PFSK-1 (cell line): ENCODE measurements at regions not wholly inside any gene's neighbourhood (a gene's known extent, or its start where the extent isn't known, plus 50 kb on each side); places are given as distances from the start of the nearest gene placed in this dataset.
A peak's percentile ranks its signal among the peaks of the same experiment; 100 is the strongest.

Source experiments
- FOXP2 ChIP-seq: optimal IDR thresholded peaks from 2 replicates; pipeline ENCODE3; 2011; ENCODE audit warnings: borderline replicate concordance, control low read depth, inconsistent platforms; ENCODE audit not compliant: insufficient read depth; ENCODE audit errors: extremely low read length, extremely low read depth
- POLR2AphosphoS5 ChIP-seq: IDR thresholded peaks from 2 replicates; pipeline ENCODE4 v1.6.1; 2012; ENCODE audit warnings: low read depth, mild to moderate bottlenecking, control low read depth, low read length, moderate library complexity
- SIN3A ChIP-seq: IDR thresholded peaks from 2 replicates; pipeline ENCODE4 v1.6.1; 2012; ENCODE audit warnings: mild to moderate bottlenecking, low read length, moderate library complexity, borderline replicate concordance; ENCODE audit not compliant: insufficient read depth
- TAF1 ChIP-seq: IDR thresholded peaks from 2 replicates; pipeline ENCODE4 v1.6.1; 2012; ENCODE audit warnings: low read length, control low read depth, borderline replicate concordance; ENCODE audit not compliant: insufficient read depth
- TF ChIP-seq, protein P1 (sequence below), 2 experiments: IDR thresholded peaks; 2 replicates each; pipeline versions ENCODE4 v1.6.1 to v1.8.0; 2011 to 2012; ENCODE audit warnings: low read depth in 2 of 2, low read length in 2 of 2, control low read depth in 1 of 2, inconsistent platforms in 1 of 2, mild to moderate bottlenecking in 1 of 2, moderate library complexity in 1 of 2; ENCODE audit not compliant: insufficient read depth in 1 of 2

DNA sequence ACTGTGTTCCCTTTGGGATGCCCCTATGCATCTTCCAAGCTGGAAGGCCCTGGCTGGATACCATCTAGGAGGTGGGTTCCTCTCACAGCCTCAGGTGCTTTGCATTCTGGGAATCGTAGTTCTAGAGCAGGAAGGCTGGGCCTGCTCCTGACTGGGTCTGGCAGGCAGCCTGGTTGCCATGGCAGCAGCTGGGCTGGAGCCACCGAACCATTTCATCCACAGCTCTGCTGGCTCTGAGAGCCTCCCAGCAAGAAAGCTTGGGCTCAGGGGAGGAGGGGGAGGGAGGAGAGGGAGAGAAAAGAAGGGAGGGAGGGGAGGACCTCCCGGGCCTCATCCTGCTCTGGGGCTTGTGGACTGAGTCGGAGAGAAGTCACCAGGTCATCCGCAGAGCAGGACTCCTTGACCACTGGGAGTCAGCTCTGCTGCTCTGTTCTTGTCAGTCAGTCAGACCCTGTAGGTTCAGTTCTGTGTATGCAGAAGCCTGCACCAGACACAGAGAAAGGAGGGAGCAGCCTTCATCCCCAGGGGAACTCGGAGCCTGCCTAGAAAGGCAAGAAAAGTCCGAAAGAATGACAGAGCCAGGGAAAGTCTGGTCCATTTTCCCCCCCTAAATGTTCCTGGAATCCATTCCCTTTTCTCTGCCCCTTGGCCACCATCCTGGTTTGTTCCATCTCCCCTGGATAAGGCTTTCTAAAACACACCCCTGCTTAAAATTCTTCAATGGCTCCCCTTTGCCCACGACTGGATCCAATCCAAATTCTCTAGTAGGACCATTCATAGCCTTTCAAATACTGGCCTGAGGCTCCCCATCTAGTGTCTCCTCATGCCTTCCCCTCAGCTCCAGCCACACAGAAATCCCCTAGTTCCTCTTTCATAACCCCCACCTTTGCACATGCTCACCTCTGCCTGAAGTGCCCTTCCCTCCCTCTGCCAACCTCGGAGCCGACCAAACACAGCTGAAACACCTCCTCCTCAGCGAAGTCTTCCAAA lies 65.4 kb upstream of the ARAP3 start:
- no peak for TF ChIP-seq POLR2AphosphoS5
- TF ChIP-seq FOXP2, result no peak
- TF ChIP-seq, protein P1, sequence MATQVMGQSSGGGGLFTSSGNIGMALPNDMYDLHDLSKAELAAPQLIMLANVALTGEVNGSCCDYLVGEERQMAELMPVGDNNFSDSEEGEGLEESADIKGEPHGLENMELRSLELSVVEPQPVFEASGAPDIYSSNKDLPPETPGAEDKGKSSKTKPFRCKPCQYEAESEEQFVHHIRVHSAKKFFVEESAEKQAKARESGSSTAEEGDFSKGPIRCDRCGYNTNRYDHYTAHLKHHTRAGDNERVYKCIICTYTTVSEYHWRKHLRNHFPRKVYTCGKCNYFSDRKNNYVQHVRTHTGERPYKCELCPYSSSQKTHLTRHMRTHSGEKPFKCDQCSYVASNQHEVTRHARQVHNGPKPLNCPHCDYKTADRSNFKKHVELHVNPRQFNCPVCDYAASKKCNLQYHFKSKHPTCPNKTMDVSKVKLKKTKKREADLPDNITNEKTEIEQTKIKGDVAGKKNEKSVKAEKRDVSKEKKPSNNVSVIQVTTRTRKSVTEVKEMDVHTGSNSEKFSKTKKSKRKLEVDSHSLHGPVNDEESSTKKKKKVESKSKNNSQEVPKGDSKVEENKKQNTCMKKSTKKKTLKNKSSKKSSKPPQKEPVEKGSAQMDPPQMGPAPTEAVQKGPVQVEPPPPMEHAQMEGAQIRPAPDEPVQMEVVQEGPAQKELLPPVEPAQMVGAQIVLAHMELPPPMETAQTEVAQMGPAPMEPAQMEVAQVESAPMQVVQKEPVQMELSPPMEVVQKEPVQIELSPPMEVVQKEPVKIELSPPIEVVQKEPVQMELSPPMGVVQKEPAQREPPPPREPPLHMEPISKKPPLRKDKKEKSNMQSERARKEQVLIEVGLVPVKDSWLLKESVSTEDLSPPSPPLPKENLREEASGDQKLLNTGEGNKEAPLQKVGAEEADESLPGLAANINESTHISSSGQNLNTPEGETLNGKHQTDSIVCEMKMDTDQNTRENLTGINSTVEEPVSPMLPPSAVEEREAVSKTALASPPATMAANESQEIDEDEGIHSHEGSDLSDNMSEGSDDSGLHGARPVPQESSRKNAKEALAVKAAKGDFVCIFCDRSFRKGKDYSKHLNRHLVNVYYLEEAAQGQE (IDR thresholded peaks at IDR 0.05; ENCODE audit: insufficient read depth in 1 of 2, low read depth in 2 of 2, low read length in 2 of 2), result no peak
- TF ChIP-seq SIN3A, result no peak
- no peak for TF ChIP-seq TAF1

DNA sequence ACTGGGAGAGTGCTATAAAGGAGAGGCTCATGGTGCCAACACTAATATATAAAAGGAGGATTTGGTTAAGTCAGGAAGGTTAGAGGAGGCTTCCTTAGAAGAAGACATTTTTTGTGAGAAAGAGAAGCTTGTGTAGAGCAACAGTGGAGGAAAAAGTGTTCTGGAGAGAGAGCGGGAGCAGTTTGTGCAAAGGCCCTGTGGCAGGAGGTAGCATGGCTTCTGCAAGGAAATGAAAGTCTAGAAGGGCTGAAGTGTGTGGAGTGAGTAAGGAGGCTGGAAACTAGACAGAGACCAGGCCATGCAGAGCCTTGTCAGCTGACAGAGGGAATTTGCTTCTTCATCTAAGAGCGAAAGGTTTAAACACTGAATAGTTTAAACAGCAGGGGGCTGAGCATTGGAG lies 64.4 kb upstream of the ARAP3 start:
- TF ChIP-seq POLR2AphosphoS5 (no peak), FOXP2 (no peak), TAF1 (no peak), SIN3A (no peak)
- TF ChIP-seq, protein P1 (IDR thresholded peaks at IDR 0.05; ENCODE audit: insufficient read depth in 1 of 2, low read depth in 2 of 2, low read length in 2 of 2), result peak in 1 of 2 experiments; percentile 2; a peak in 1 of 4 replicates

DNA sequence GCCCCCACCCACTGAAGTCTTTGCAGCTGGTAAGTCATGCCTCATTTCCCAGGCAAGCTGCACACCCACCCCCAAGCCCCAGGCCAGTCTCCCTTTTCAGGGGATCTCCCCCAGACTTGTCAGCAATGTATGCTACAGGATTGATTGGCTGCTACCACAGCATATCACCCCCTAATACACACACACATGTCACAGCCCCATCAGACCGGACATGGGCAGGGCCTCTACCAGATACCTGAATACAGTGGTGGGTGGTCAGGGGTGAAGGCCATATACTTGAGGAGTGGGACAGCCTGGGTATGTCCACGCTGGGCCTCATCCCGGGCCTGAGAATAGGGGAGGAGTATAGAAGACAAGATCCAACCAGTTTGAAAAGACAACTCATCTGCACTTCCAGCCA lies 63.4 kb upstream of the ARAP3 start:
- no peak for TF ChIP-seq FOXP2

DNA sequence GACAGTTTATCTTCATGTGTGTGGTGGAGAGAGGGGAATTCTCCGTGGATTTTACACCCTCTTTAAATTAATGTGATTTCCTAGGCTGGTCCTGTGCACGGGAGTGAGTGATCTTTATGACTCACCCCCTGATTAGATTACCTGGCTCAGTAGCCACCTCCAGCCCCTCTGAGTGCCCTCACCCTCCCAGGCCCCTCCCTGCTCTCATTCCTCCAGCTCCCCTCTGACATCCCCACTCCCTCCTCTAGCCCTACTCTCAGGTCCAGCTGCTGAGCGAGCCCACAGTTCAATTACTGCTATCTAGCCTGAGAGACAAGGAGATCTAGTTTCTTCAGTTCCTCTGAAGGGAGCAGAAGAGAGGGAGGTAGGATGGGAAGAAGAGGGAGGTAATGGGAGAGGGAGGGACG lies 61.8 kb upstream of the ARAP3 start:
- TF ChIP-seq POLR2AphosphoS5, result no peak
- TF ChIP-seq TAF1, result no peak
- TF ChIP-seq FOXP2, result no peak
- no peak for TF ChIP-seq SIN3A
- TF ChIP-seq, protein P1 (IDR thresholded peaks at IDR 0.05; ENCODE audit: insufficient read depth in 1 of 2, low read depth in 2 of 2, low read length in 2 of 2), result no peak

DNA sequence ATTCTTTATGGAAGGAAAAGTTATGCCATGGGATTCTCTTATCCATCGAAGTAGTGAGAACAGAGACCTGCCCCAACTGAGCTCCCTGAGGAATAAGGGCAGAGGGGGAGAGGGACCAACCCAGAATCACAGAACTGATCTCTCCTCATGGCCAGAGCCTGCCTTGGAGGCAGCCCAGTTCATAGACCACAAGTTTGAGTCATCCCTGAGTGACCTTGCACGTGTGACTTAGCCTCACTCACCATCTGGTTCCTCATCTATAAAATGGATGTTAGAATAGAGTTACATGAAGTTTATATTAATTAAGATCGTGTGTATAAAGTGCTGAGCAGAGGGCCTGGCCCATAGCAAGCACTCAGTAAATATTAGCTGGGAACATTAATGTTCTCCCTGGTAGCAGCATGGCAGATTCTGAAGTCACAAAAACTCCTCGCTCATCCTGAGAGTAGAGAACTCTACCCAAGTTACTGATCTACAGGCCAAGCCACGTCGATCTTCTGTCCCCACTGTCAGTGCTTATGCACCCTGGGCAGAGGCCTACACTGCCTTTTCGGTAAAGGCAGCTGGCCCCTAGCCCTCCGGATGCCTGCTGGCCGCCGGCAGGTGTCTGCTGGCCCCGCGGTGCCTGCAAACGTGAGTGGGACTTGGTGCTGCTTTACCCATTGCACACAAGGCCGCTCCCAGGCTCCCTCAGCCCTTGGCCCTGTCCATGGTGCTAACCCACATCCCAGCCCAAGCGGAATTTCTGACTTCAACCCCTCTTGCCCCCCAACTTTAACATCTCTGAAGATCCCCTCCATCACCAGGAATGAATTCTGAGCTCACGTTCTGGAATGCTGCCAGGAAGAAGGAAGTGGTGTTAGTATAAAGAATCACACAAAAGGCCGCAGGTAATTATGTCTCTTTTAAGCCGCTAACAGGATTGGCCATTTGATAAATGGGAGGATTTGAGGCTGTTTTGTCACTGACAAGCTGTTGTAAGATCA lies 61.1 kb upstream of the ARAP3 start:
- TF ChIP-seq SIN3A, result no peak
- TF ChIP-seq, protein P1 (IDR thresholded peaks at IDR 0.05; ENCODE audit: insufficient read depth in 1 of 2, low read depth in 2 of 2, low read length in 2 of 2), result peak; percentile 97 to 98
